Liver (tissue), 8 donors: ENCODE measurements at regions not wholly inside any gene's neighbourhood (a gene's known extent, or its start where the extent isn't known, plus 50 kb on each side); places are given as distances from the start of the nearest gene placed in this dataset.

Experiments used
- DNase-seq: peaks from one replicate; pipeline ENCODE4 v3.0.0-alpha.2; 2017; ENCODE audit warnings: low spot score
- H3K27ac ChIP-seq, 2 donors: one replicate each; pipeline ENCODE4 v1.7.0; 2013; ENCODE audit warnings: inconsistent platforms in 2 of 2, low read length in 2 of 2, control low read depth in 1 of 2, low read depth in 1 of 2, mild to moderate bottlenecking in 1 of 2
- H3K27me3 ChIP-seq, 4 donors: one replicate each; pipeline versions ENCODE4 v1.6.1 to v1.7.0; 2013; ENCODE audit warnings: low read length in 3 of 4, inconsistent platforms in 1 of 4, mild to moderate bottlenecking in 1 of 4, moderate library complexity in 1 of 4; ENCODE audit not compliant: control insufficient read depth in 4 of 4, insufficient read depth in 4 of 4
- H3K36me3 ChIP-seq, 4 donors: one replicate each; pipeline versions ENCODE4 v1.6.1 to v1.7.0; 2013; ENCODE audit warnings: low read length in 3 of 4, mild to moderate bottlenecking in 3 of 4, low read depth in 1 of 4, moderate library complexity in 1 of 4; ENCODE audit not compliant: control insufficient read depth in 4 of 4, insufficient read depth in 3 of 4
- H3K4me1 ChIP-seq, 4 donors: one replicate each; pipeline versions ENCODE4 v1.6.1 to v1.7.0; 2013; ENCODE audit warnings: low read length in 3 of 4, mild to moderate bottlenecking in 3 of 4, moderate library complexity in 1 of 4; ENCODE audit not compliant: control insufficient read depth in 4 of 4, insufficient read depth in 4 of 4
- H3K4me3 ChIP-seq, 3 donors: one replicate each; pipeline versions ENCODE4 v1.6.1 to v1.7.0; 2013; ENCODE audit warnings: low read length in 3 of 3, control low read depth in 1 of 3, low read depth in 1 of 3, mild to moderate bottlenecking in 1 of 3
- H3K9ac ChIP-seq, 2 donors: one replicate each; pipeline ENCODE4 v1.7.0; 2013; ENCODE audit warnings: low read length in 2 of 2, mild to moderate bottlenecking in 2 of 2, moderate library complexity in 2 of 2, control low read depth in 1 of 2, low read depth in 1 of 2
- H3K9me3 ChIP-seq, 4 donors: one replicate each; pipeline versions ENCODE4 v1.6.1 to v1.7.0; 2013; ENCODE audit warnings: low read length in 3 of 4; ENCODE audit not compliant: control insufficient read depth in 4 of 4
- CTCF ChIP-seq: fragments of 150-350 bp; IDR thresholded peaks from 2 replicates; pipeline ENCODE4 v1.5.1; 2017; ENCODE audit warnings: improper control_type of control experiment, low read depth, low read length; ENCODE audit not compliant: missing input control
- EGR1 ChIP-seq, 2 donors: IDR thresholded peaks; 2 replicates each; pipeline ENCODE4 v1.6.1; 2016 to 2018; ENCODE audit warnings: antibody characterized with exemption in 2 of 2, low read depth in 2 of 2
- FOXA2 ChIP-seq: IDR thresholded peaks from 2 replicates; pipeline ENCODE4 v1.6.1; 2016; ENCODE audit warnings: antibody characterized with exemption
- GABPA ChIP-seq, 2 donors: IDR thresholded peaks in 1 of 2; conservative IDR thresholded peaks in 1 of 2; 2 replicates each; pipeline ENCODE4 v1.6.1; 2016; ENCODE audit warnings: antibody characterized with exemption in 2 of 2, mild to moderate bottlenecking in 1 of 2, moderate library complexity in 1 of 2
- HNF4A ChIP-seq, 2 donors: conservative IDR thresholded peaks; 2 replicates each; pipeline ENCODE4 v1.6.1; 2016; ENCODE audit warnings: antibody characterized with exemption in 2 of 2, mild to moderate bottlenecking in 2 of 2
- HNF4G ChIP-seq: IDR thresholded peaks from 2 replicates; pipeline ENCODE4 v1.6.1; 2016; ENCODE audit warnings: antibody characterized with exemption
- JUND ChIP-seq, 2 donors: IDR thresholded peaks; 2 replicates each; pipeline ENCODE4 v1.6.1; 2016; ENCODE audit warnings: antibody characterized with exemption in 2 of 2
- RAD21 ChIP-seq, 2 donors: IDR thresholded peaks; 2 replicates each; pipeline ENCODE4 v1.6.1; 2016; ENCODE audit warnings: antibody characterized with exemption in 2 of 2, mild to moderate bottlenecking in 2 of 2
- RXRA ChIP-seq, 2 donors: IDR thresholded peaks; 2 replicates each; pipeline ENCODE4 v1.6.1; 2017 to 2018; ENCODE audit warnings: antibody characterized with exemption in 2 of 2, mild to moderate bottlenecking in 1 of 2
- SP1 ChIP-seq: IDR thresholded peaks from 2 replicates; pipeline ENCODE4 v1.6.1; 2018; ENCODE audit warnings: antibody characterized with exemption, mild to moderate bottlenecking
- TAF1 ChIP-seq: conservative IDR thresholded peaks from 2 replicates; pipeline ENCODE4 v1.6.1; 2016; ENCODE audit warnings: antibody characterized with exemption, mild to moderate bottlenecking
- YY1 ChIP-seq: IDR thresholded peaks from 2 replicates; pipeline ENCODE4 v1.6.1; 2016; ENCODE audit warnings: antibody characterized with exemption, mild to moderate bottlenecking
- ZBTB33 ChIP-seq: IDR thresholded peaks from 2 replicates; pipeline ENCODE4 v1.6.1; 2016; ENCODE audit warnings: antibody characterized with exemption
- WGBS: extraction: QIAGEN DNeasy Blood & Tissue Kit; methylation state at CpG from one replicate; pipeline ENCODE4 v1.1.7; 2013; 5-methylcytosine and 5-hydroxymethylcytosine counted together
- TF ChIP-seq, protein P1 (sequence below): IDR thresholded peaks from 2 replicates; pipeline ENCODE4 v1.6.1; 2016; ENCODE audit warnings: antibody characterized with exemption
- donor health status: healthy.
- donor health status: healthy.
- donor health status: healthy.
- donor health status: healthy.
- donor health status: healthy.

DNA sequence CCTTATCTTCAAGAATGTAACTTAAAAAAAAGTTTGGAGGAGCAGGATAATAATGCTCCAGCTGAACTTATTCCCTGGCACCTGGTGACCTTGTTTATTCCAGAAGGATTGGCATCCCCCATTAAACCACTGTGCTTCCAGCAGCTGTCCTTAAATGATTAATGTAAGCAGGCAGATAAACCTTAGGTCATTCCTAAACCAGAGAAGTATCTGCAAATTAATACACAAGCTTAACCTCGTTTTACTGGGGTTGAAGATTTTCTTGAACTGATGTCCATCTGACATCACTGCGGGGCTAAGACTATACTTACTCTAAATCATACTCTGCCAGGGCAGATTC is 116.1 kb upstream of the PALS2 start:
- no peaks in the 10 kb centered on the region for H3K36me3 ChIP-seq
- TF ChIP-seq YY1, result peak; percentile 59
- no peak for TF ChIP-seq FOXA2
- peak; percentile 1 for TF ChIP-seq SP1
- no peak for TF ChIP-seq HNF4A (conservative IDR thresholded peaks at IDR 0.05)
- TF ChIP-seq, protein P1, sequence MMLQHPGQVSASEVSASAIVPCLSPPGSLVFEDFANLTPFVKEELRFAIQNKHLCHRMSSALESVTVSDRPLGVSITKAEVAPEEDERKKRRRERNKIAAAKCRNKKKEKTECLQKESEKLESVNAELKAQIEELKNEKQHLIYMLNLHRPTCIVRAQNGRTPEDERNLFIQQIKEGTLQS, result no peak
- no peak for TF ChIP-seq CTCF
- TF ChIP-seq TAF1, result no peak
- no peaks in the 10 kb centered on the region for H3K27me3 ChIP-seq
- peak overlapping the region; percentile 63 to 66 for H3K27ac ChIP-seq
- H3K9ac ChIP-seq, result no peak overlapping the region
- no peak for DNase-seq
- peaks cover 0 to 28% (median 20%) of the 10 kb centered on the region in 4 donors for H3K4me1 ChIP-seq
- no peak overlapping the region for H3K4me3 ChIP-seq
- 27% methylated on average over 2 of the region's 2 CpGs for WGBS
- no peaks in the 10 kb centered on the region for H3K9me3 ChIP-seq

GRCh38 chr7:24462117-24462516 is 111.1 kb upstream of the PALS2 start:
- Histone ChIP-seq H3K36me3 (no peaks in the 10 kb centered on the region), H3K9me3 (no peaks in the 10 kb centered on the region), H3K27ac (no peak overlapping the region), H3K4me1 (peaks cover 0 to 26% (median 15%) of the 10 kb centered on the region in 4 donors), H3K4me3 (no peak overlapping the region), H3K27me3 (no peaks in the 10 kb centered on the region), H3K9ac (no peak overlapping the region)
- no peak for DNase-seq
- TF ChIP-seq, protein P1, result no peak
- 41% methylated on average over 2 of the region's 2 CpGs for WGBS

DNA sequence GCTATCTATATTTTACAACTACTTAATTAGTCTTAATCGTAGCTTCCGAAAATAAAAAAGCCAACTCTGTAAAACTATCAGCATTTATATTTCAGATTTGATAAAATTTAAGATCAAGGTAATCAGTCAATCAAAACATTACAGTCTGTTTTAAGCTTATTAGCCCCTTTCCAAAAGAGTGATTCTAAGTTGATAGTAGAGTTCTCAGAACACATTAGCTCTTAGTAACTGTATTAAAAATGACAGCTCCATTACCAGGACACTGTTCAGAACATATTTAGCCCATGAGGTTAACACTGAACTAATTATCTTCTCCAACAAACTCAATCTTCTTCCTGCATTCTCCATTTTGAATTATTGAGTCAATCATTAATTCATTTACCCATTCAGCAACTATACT is 110.3 kb upstream of the PALS2 start:
- no peak for DNase-seq
- Histone ChIP-seq H3K9ac (no peak overlapping the region), H3K4me1 (peaks cover 0 to 21% (median 9%) of the 10 kb centered on the region in 4 donors), H3K9me3 (no peaks in the 10 kb centered on the region), H3K4me3 (no peak overlapping the region), H3K36me3 (no peaks in the 10 kb centered on the region), H3K27me3 (no peaks in the 10 kb centered on the region), H3K27ac (no peak overlapping the region)
- no peak for TF ChIP-seq EGR1 (IDR thresholded peaks at IDR 0.05; ENCODE audit: low read depth in 2 of 2)
- TF ChIP-seq RAD21 (IDR thresholded peaks at IDR 0.05), result no peak
- 96% methylated on average over 2 of the region's 2 CpGs for WGBS

DNA sequence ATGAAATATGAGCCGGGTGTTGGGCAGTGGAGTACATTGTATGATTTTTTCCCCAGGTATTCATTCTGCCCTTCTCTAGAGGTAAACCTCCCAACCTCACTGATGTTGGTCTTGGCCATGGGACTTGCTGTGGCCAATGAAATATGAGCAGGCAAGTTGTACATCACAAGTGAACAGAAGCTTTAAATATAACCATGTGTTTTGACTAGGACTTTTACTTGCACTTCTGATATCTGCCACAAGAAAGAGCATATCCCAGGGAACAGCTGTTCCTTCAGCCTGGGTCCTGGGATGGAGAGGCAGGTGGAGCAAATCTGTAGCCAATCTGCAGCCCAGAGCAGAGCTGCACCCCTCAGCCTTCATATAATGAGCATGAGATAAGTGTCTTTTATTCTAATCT is 109.8 kb upstream of the PALS2 start:
- no peaks in the 10 kb centered on the region for H3K27me3 ChIP-seq
- no peak for DNase-seq
- H3K9ac ChIP-seq, result no peak overlapping the region
- no peak overlapping the region for H3K27ac ChIP-seq
- H3K9me3 ChIP-seq, result no peaks in the 10 kb centered on the region
- peaks cover 0 to 21% (median 9%) of the 10 kb centered on the region in 4 donors for H3K4me1 ChIP-seq
- H3K36me3 ChIP-seq, result no peaks in the 10 kb centered on the region
- WGBS, result 97% methylated on average over 1 of the region's 1 CpG
- no peak overlapping the region for H3K4me3 ChIP-seq
- no peak for TF ChIP-seq SP1
- TF ChIP-seq JUND (IDR thresholded peaks at IDR 0.05), result no peak
- no peak for TF ChIP-seq FOXA2
- no peak for TF ChIP-seq RXRA (IDR thresholded peaks at IDR 0.05)
- TF ChIP-seq HNF4A (conservative IDR thresholded peaks at IDR 0.05), result no peak
- TF ChIP-seq, protein P1, result no peak
- no peak for TF ChIP-seq EGR1 (IDR thresholded peaks at IDR 0.05; ENCODE audit: low read depth in 2 of 2)
- no peak for TF ChIP-seq HNF4G
- no peak for TF ChIP-seq ZBTB33
- TF ChIP-seq RAD21 (IDR thresholded peaks at IDR 0.05), result no peak
- no peak for TF ChIP-seq GABPA (IDR thresholded peaks at IDR 0.05 in 1 of 2, conservative IDR thresholded peaks at IDR 0.05 in 1 of 2)
- no peak for TF ChIP-seq CTCF
- no peak for TF ChIP-seq TAF1
